ENCODE measurements at regions not wholly inside any gene's neighbourhood (a gene's known extent, or its start where the extent isn't known, plus 50 kb on each side); places are given as distances from the start of the nearest gene placed in this dataset.

DNA sequence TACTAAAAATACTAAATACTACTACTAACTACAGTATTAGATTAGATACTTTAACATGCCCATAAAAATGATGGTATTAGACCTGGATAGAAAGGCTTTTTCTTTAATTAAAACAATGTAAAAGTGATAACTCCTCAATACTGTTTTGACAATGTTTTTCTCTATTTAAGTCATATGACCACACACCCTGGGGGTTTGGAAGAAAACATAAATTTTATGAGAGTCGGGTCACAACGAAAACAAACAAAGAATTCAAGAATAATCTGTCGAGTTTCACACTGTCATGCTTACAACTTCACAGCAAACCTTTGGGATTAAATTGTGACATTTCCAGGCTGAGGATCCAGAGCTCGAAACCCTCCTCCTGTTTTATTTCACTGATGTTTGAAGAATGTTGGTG, 107.4 kb upstream of the SOX4 start:
- TF ChIP-seq CTCF (IDR thresholded peaks at IDR 0.05): no peak
- no peak for TF ChIP-seq POLR2AphosphoS5 (IDR thresholded peaks at IDR 0.05; ENCODE audit: insufficient read depth in 1 of 2, low read depth in 1 of 2)
- no peak for TF ChIP-seq POLR2A (IDR thresholded peaks at IDR 0.05)
- no peaks in the 10 kb centered on the region for H3K9me3 ChIP-seq
- H3K4me3 ChIP-seq: no peak overlapping the region
- no peaks in the 10 kb centered on the region for H3K27me3 ChIP-seq
- H3K27ac ChIP-seq: no peak overlapping the region
- no peak for DNase-seq (ENCODE audit: extremely low spot score in 2 of 2)
- peaks cover 7% of the 10 kb centered on the region for H3K4me1 ChIP-seq
- intact Hi-C loops (cut with DNase I): no loop called here
- no peaks in the 10 kb centered on the region for H3K36me3 ChIP-seq

GRCh38 chr6:21489826-21490225, 103.7 kb upstream of the SOX4 start:
- Histone ChIP-seq H3K27me3 (no peaks in the 10 kb centered on the region), H3K36me3 (no peaks in the 10 kb centered on the region), H3K27ac (no peak overlapping the region), H3K4me3 (no peak overlapping the region), H3K9me3 (no peaks in the 10 kb centered on the region), H3K4me1 (peaks cover 7% of the 10 kb centered on the region)
- TF ChIP-seq POLR2AphosphoS5 (IDR thresholded peaks at IDR 0.05; ENCODE audit: insufficient read depth in 1 of 2, low read depth in 1 of 2) (no peak), CTCF (IDR thresholded peaks at IDR 0.05) (no peak), POLR2A (IDR thresholded peaks at IDR 0.05) (no peak)
- no peak for DNase-seq (ENCODE audit: extremely low spot score in 2 of 2)
- intact Hi-C loops (cut with DNase I): no loop called here

- no peak overlapping the region for H3K4me3 ChIP-seq
- intact Hi-C loops (cut with DNase I): no loop called here
- no peaks in the 10 kb centered on the region for H3K9me3 ChIP-seq
- no peaks in the 10 kb centered on the region for H3K36me3 ChIP-seq
- H3K27me3 ChIP-seq: no peaks in the 10 kb centered on the region
- H3K27ac ChIP-seq: no peak overlapping the region
- peaks cover 14% of the 10 kb centered on the region for H3K4me1 ChIP-seq
- no peak for TF ChIP-seq CTCF (IDR thresholded peaks at IDR 0.05)
- TF ChIP-seq POLR2A (IDR thresholded peaks at IDR 0.05): no peak
- TF ChIP-seq POLR2AphosphoS5 (IDR thresholded peaks at IDR 0.05; ENCODE audit: insufficient read depth in 1 of 2, low read depth in 1 of 2): no peak
- DNase-seq (ENCODE audit: extremely low spot score in 2 of 2): no peak
These were observed 101.6 kb upstream of the SOX4 start for GRCh38 chr6:21491955-21492354.

- no peak overlapping the region for H3K27ac ChIP-seq
- H3K36me3 ChIP-seq: no peaks in the 10 kb centered on the region
- no peak overlapping the region for H3K4me3 ChIP-seq
- H3K4me1 ChIP-seq: peaks cover 13% of the 10 kb centered on the region
- DNase-seq (ENCODE audit: extremely low spot score in 2 of 2): no peak
- no peak for TF ChIP-seq POLR2A (IDR thresholded peaks at IDR 0.05)
- no peak for TF ChIP-seq CTCF (IDR thresholded peaks at IDR 0.05)
- TF ChIP-seq POLR2AphosphoS5 (IDR thresholded peaks at IDR 0.05; ENCODE audit: insufficient read depth in 1 of 2, low read depth in 1 of 2): no peak
- intact Hi-C loops (cut with DNase I): no loop called here
- no peaks in the 10 kb centered on the region for H3K27me3 ChIP-seq
- no peaks in the 10 kb centered on the region for H3K9me3 ChIP-seq
These were observed 99.0 kb upstream of the SOX4 start for GRCh38 chr6:21494505-21494904.

DNA sequence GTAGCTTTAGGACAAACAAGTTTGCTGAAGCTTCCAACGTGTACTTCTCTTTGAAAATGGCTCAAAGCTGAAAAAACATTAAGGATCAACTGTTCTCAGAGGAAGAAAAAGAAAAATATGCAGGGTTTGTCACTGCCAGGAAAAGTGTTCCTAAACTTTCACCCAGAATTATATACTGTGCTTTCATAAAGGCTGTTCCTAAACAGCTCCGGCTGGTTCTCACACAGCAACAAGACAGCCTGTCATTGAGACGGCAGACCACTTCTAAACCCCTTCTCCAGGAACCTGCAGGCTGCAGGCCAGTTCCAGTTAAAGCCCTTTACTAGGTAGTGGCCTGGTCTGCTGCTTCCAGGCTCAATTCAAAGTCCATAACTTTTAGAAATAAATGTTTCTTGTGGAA, 97.4 kb upstream of the SOX4 start:
- Histone ChIP-seq H3K27ac (peak overlapping the region; percentile 13), H3K9me3 (no peaks in the 10 kb centered on the region), H3K27me3 (no peaks in the 10 kb centered on the region), H3K4me1 (peaks cover 22% of the 10 kb centered on the region), H3K4me3 (no peak overlapping the region), H3K36me3 (no peaks in the 10 kb centered on the region)
- DNase-seq (ENCODE audit: extremely low spot score in 2 of 2): no peak
- TF ChIP-seq CTCF (IDR thresholded peaks at IDR 0.05) (no peak), POLR2AphosphoS5 (IDR thresholded peaks at IDR 0.05; ENCODE audit: insufficient read depth in 1 of 2, low read depth in 1 of 2) (no peak), POLR2A (IDR thresholded peaks at IDR 0.05) (no peak)
- intact Hi-C loops (cut with DNase I): no loop called here
